GM12892 (cell line): ENCODE measurements at regions not wholly inside any gene's neighbourhood (a gene's known extent, or its start where the extent isn't known, plus 50 kb on each side); places are given as distances from the start of the nearest gene placed in this dataset.

Source experiments
- POLR2A ChIP-seq: IDR thresholded peaks from 2 replicates; pipeline ENCODE4 v1.6.1; 2011; ENCODE audit warnings: low read depth, low read length, control low read depth
- TAF1 ChIP-seq: IDR thresholded peaks from 2 replicates; pipeline ENCODE4 v1.6.1; 2011; ENCODE audit warnings: low read depth, mild to moderate bottlenecking, control low read depth, low read length, borderline replicate concordance

- no peak for TF ChIP-seq TAF1
- TF ChIP-seq POLR2A: no peak
Measured at GRCh38 chr3:111286746-111287145, 215.1 kb downstream of the NECTIN3 start.
